Left ventricle myocardium inferior (tissue), 1 donor: ENCODE measurements at regions not wholly inside any gene's neighbourhood (a gene's known extent, or its start where the extent isn't known, plus 50 kb on each side); places are given as distances from the start of the nearest gene placed in this dataset.

Source experiments
- DNase-seq: peaks from one replicate; pipeline ENCODE4 v3.0.0-alpha.2; 2020
- H3K27ac ChIP-seq: fragments of 200-600 bp; replicated peaks from 2 replicates; pipeline ENCODE4 v1.8.0; 2021
- H3K27me3 ChIP-seq: fragments of 200-600 bp; 2 replicates; pipeline ENCODE4 v1.8.0; 2021; ENCODE audit warnings: low read depth
- H3K36me3 ChIP-seq: fragments of 200-600 bp; 2 replicates; pipeline ENCODE4 v1.8.0; 2021
- H3K4me1 ChIP-seq: fragments of 200-600 bp; 2 replicates; pipeline ENCODE4 v1.8.0; 2021
- H3K4me3 ChIP-seq: fragments of 200-600 bp; 2 replicates; pipeline ENCODE4 v1.8.0; 2021; ENCODE audit warnings: mild to moderate bottlenecking, moderate library complexity
- H3K9me3 ChIP-seq: fragments of 200-600 bp; replicated peaks from 2 replicates; pipeline ENCODE4 v1.8.0; 2021
- intact Hi-C: fragments of 100-400 bp; cut with micrococcal nuclease; formaldehyde crosslinking; loops from one replicate; pipeline ENCODE4 v1.11.0; 2022
- TF ChIP-seq, protein P1 (sequence below): fragments of 200-600 bp; IDR thresholded peaks from 2 replicates; pipeline ENCODE4 v1.8.0; 2021; ENCODE audit warnings: antibody characterized with exemption, mild to moderate bottlenecking, borderline replicate concordance
- donor health status: DM: no; HTN: yes; CAD: no; lungs with severe emphysema.

DNA sequence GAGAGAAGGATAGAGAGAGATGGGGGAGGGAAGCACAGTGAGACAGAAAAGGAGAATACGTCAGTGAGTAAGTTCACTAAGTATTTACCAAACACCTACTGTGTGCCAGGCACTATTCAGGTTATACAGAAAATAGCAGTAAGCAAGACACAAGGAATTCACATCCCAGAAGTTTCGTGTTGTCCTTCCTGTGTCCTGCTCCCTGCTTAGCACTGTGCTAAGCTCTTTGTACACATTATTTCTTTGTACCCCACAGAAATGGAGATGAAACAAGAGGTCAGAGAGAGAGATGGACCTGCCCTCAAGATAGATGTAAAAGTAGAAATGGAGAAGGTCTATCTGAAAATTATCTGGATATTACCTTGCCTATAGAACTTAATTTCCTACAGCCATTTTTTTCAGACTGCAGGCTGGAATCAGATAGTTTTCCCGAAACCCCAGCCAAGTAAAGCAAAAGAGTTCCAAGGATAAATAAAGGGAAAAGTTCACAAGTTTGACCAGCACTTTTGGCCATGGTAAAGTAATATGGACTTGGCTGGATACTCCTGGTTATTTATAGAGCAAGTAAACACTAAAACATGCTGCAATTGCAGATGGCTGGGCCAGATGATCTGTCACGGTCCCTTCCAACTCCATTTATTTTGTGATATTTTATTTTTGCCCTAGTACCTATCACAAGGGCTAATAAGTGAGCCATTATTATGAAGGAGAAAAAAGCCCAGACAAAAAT lies 353.7 kb upstream of the SLC7A11 start:
- DNase-seq: no peak
- Histone ChIP-seq H3K4me3 (no peak overlapping the region), H3K27ac (peak overlapping the region; percentile 30), H3K4me1 (peaks cover 16% of the 10 kb centered on the region), H3K9me3 (no peaks in the 10 kb centered on the region), H3K36me3 (no peaks in the 10 kb centered on the region), H3K27me3 (no peaks in the 10 kb centered on the region)
- intact Hi-C loops: no loop called here
- TF ChIP-seq, protein P1, sequence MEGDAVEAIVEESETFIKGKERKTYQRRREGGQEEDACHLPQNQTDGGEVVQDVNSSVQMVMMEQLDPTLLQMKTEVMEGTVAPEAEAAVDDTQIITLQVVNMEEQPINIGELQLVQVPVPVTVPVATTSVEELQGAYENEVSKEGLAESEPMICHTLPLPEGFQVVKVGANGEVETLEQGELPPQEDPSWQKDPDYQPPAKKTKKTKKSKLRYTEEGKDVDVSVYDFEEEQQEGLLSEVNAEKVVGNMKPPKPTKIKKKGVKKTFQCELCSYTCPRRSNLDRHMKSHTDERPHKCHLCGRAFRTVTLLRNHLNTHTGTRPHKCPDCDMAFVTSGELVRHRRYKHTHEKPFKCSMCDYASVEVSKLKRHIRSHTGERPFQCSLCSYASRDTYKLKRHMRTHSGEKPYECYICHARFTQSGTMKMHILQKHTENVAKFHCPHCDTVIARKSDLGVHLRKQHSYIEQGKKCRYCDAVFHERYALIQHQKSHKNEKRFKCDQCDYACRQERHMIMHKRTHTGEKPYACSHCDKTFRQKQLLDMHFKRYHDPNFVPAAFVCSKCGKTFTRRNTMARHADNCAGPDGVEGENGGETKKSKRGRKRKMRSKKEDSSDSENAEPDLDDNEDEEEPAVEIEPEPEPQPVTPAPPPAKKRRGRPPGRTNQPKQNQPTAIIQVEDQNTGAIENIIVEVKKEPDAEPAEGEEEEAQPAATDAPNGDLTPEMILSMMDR: no peak

DNA sequence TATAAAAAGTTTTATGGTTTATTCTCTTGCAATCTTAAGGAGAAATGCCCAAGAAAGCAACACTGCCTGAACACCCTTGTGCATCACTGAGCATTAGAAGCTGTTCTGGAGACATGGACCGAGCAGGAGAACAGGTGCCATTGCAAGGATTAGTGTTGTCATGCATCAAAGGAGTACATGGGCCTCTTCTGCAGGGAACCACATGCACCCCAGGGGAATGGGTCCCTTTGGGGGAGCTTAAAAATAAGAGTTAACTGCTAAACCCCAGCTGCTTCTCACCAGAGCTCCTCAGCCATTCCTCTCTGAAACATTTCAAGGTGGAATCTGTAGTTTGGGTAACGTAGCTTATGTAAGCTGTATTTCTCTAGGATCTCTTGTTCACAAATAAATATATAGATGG lies 353.0 kb upstream of the SLC7A11 start:
- Histone ChIP-seq H3K27ac (peak overlapping the region; percentile 30), H3K4me3 (no peak overlapping the region), H3K9me3 (no peaks in the 10 kb centered on the region), H3K4me1 (peaks cover 16% of the 10 kb centered on the region), H3K27me3 (no peaks in the 10 kb centered on the region), H3K36me3 (no peaks in the 10 kb centered on the region)
- TF ChIP-seq, protein P1: no peak
- intact Hi-C loops: no loop called here
- DNase-seq: no peak

- no peak for DNase-seq
- Histone ChIP-seq H3K27me3 (no peaks in the 10 kb centered on the region), H3K4me3 (no peak overlapping the region), H3K36me3 (no peaks in the 10 kb centered on the region), H3K4me1 (peaks cover 16% of the 10 kb centered on the region), H3K9me3 (no peaks in the 10 kb centered on the region), H3K27ac (no peak overlapping the region)
- intact Hi-C loops: no loop called here
- TF ChIP-seq, protein P1: no peak
These were observed 350.6 kb upstream of the SLC7A11 start for GRCh38 chr4:138592796-138593195.

DNA sequence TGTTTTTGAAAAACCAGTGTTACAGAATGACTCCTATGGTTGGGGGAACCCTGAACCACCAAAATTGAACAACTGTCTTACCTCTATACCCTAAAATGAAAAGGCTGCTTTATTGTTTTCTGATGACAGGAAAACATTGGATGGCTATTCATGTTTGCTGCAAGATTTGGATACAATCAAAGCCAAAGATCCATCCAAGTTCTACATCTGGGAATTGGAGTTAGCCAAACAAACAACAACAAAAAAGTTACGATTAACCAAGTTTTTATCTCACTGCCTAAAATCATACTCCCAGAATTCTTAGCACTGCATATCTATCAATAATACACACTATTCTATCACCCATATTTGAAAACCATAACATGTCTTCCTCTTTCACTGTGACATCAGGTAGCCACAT lies 349.7 kb upstream of the SLC7A11 start:
- intact Hi-C loops: no loop called here
- H3K4me3 ChIP-seq: no peak overlapping the region
- no peak overlapping the region for H3K27ac ChIP-seq
- no peaks in the 10 kb centered on the region for H3K9me3 ChIP-seq
- DNase-seq: no peak
- TF ChIP-seq, protein P1: no peak
- H3K27me3 ChIP-seq: no peaks in the 10 kb centered on the region
- H3K36me3 ChIP-seq: no peaks in the 10 kb centered on the region
- peaks cover 13% of the 10 kb centered on the region for H3K4me1 ChIP-seq

DNA sequence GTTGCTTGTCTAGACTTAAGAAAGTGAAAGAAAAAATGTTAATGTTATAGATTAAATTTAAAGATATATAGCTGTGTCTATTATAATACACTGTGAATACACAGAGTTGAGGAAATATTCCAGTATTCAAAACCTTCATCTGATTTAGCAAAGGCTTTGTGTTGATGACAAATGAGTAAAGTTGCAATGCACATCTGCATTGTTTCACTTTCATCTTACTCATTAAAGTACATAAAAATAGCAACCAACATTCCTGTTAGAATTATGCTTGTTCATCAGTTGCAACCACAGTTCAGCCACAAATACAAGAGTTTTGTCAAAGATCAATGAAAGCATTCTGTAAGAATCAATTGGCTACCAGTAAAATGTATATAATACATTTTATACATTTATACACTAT lies 346.4 kb upstream of the SLC7A11 start:
- H3K4me3 ChIP-seq: no peak overlapping the region
- no peaks in the 10 kb centered on the region for H3K4me1 ChIP-seq
- no peaks in the 10 kb centered on the region for H3K27me3 ChIP-seq
- no peak overlapping the region for H3K27ac ChIP-seq
- no peak for DNase-seq
- no peaks in the 10 kb centered on the region for H3K36me3 ChIP-seq
- TF ChIP-seq, protein P1: no peak
- no peaks in the 10 kb centered on the region for H3K9me3 ChIP-seq
- intact Hi-C loops: no loop called here
